ENCODE measurements at regions not wholly inside any gene's neighbourhood (a gene's known extent, or its start where the extent isn't known, plus 50 kb on each side); places are given as distances from the start of the nearest gene placed in this dataset.

- Histone ChIP-seq H2AFZ (no peak overlapping the region), H3K27ac (ENCODE audit: low read depth) (no peak overlapping the region), H3K4me2 (no peak overlapping the region), H3F3A (replicated peaks; ENCODE audit: low read depth) (no peaks in the 10 kb centered on the region), H3K79me2 (replicated peaks; ENCODE audit: insufficient read depth) (no peaks in the 10 kb centered on the region), H3K27me3 (ENCODE audit: insufficient read depth) (no peaks in the 10 kb centered on the region), H3K4me3 (no peak overlapping the region), H3K4me1 (ENCODE audit: insufficient read depth) (no peaks in the 10 kb centered on the region), H4K20me1 (replicated peaks; ENCODE audit: insufficient read depth) (no peaks in the 10 kb centered on the region), H3K9me2 (ENCODE audit: insufficient read depth) (peaks cover 5% of the 10 kb centered on the region; the same call in 1 of the 2 replicates), H3K36me3 (ENCODE audit: insufficient read depth) (peaks cover 9% of the 10 kb centered on the region; the same call in 1 of the 2 replicates)
- Mint-ChIP-seq H3K4me3 (no peak overlapping the region), H3K27me3 (ENCODE audit: insufficient read depth, low read depth, poor library complexity) (no peaks in the 10 kb centered on the region), H3K9me3 (peaks cover 20% of the 10 kb centered on the region), H3K27ac (no peak overlapping the region), H3K36me3 (ENCODE audit: low read depth) (peaks cover 11% of the 10 kb centered on the region), H3K4me1 (no peaks in the 10 kb centered on the region)
- no peak for TF ChIP-seq POLR2AphosphoS5 (IDR thresholded peaks at IDR 0.05; ENCODE audit: low read depth)
- no peak for TF ChIP-seq ETS1 (IDR thresholded peaks at IDR 0.05)
- no peak for TF ChIP-seq ZNF331 (CRISPR knock-in tag; IDR thresholded peaks at IDR 0.05; ENCODE audit: low read depth)
- TF ChIP-seq EZH2 (IDR thresholded peaks at IDR 0.05; ENCODE audit: low read depth, unreplicated experiment), result no peak
- TF ChIP-seq REST (IDR thresholded peaks at IDR 0.05; ENCODE audit: unreplicated experiment), result no peak
- TF ChIP-seq EZH2phosphoT487 (IDR thresholded peaks at IDR 0.05; ENCODE audit: unreplicated experiment), result no peak
- ATAC-seq (no peak), DNase-seq (ENCODE audit: low spot score) (no peak)
Observed at GRCh38 chr2:166592750-166593149, 98.7 kb upstream of the SCN7A start.

- Histone ChIP-seq H2AFZ (no peak overlapping the region), H3K27me3 (ENCODE audit: insufficient read depth) (no peaks in the 10 kb centered on the region), H3K9me2 (ENCODE audit: insufficient read depth) (peaks cover 5% of the 10 kb centered on the region; the same call in 1 of the 2 replicates), H3K4me2 (no peak overlapping the region), H3K27ac (ENCODE audit: low read depth) (no peak overlapping the region), H3K79me2 (replicated peaks; ENCODE audit: insufficient read depth) (no peaks in the 10 kb centered on the region), H3F3A (replicated peaks; ENCODE audit: low read depth) (no peaks in the 10 kb centered on the region), H3K36me3 (ENCODE audit: insufficient read depth) (no peaks in the 10 kb centered on the region), H3K4me1 (ENCODE audit: insufficient read depth) (no peaks in the 10 kb centered on the region), H3K4me3 (no peak overlapping the region), H4K20me1 (replicated peaks; ENCODE audit: insufficient read depth) (no peaks in the 10 kb centered on the region)
- H3K9me3 Mint-ChIP-seq, result peaks cover 5% of the 10 kb centered on the region; the same call in 2 of the 3 replicates
- DNase-seq (ENCODE audit: low spot score) (no peak), ATAC-seq (no peak)
- no peaks in the 10 kb centered on the region; the same call in 2 of the 3 replicates for H3K36me3 Mint-ChIP-seq (ENCODE audit: low read depth)
- no peaks in the 10 kb centered on the region for H3K4me1 Mint-ChIP-seq
- no peaks in the 10 kb centered on the region for H3K27me3 Mint-ChIP-seq (ENCODE audit: insufficient read depth, low read depth, poor library complexity)
- H3K27ac Mint-ChIP-seq, result no peak overlapping the region
- H3K4me3 Mint-ChIP-seq, result no peak overlapping the region
- TF ChIP-seq ETS1 (IDR thresholded peaks at IDR 0.05) (no peak), ZNF331 (CRISPR knock-in tag; IDR thresholded peaks at IDR 0.05; ENCODE audit: low read depth) (no peak), ZNF462 (CRISPR knock-in tag; IDR thresholded peaks at IDR 0.05) (no peak), POLR2AphosphoS5 (IDR thresholded peaks at IDR 0.05; ENCODE audit: low read depth) (no peak), STAT1 (IDR thresholded peaks at IDR 0.05; ENCODE audit: unreplicated experiment) (no peak), ZNF114 (CRISPR knock-in tag; IDR thresholded peaks at IDR 0.05) (no peak), EZH2phosphoT487 (IDR thresholded peaks at IDR 0.05; ENCODE audit: unreplicated experiment) (no peak)
Observed at GRCh38 chr2:166591226-166591625, 97.2 kb upstream of the SCN7A start.

Measured in GM23338 (cell line).